ENCODE measurements at regions not wholly inside any gene's neighbourhood (a gene's known extent, or its start where the extent isn't known, plus 50 kb on each side); places are given as distances from the start of the nearest gene placed in this dataset.

- no peak for DNase-seq
These were observed 216.5 kb downstream of the TMEM114 start for GRCh38 chr16:8373676-8374431.

GRCh38 chr16:8372141-8372540 lies 218.2 kb downstream of the TMEM114 start:
- no peak for DNase-seq

DNA sequence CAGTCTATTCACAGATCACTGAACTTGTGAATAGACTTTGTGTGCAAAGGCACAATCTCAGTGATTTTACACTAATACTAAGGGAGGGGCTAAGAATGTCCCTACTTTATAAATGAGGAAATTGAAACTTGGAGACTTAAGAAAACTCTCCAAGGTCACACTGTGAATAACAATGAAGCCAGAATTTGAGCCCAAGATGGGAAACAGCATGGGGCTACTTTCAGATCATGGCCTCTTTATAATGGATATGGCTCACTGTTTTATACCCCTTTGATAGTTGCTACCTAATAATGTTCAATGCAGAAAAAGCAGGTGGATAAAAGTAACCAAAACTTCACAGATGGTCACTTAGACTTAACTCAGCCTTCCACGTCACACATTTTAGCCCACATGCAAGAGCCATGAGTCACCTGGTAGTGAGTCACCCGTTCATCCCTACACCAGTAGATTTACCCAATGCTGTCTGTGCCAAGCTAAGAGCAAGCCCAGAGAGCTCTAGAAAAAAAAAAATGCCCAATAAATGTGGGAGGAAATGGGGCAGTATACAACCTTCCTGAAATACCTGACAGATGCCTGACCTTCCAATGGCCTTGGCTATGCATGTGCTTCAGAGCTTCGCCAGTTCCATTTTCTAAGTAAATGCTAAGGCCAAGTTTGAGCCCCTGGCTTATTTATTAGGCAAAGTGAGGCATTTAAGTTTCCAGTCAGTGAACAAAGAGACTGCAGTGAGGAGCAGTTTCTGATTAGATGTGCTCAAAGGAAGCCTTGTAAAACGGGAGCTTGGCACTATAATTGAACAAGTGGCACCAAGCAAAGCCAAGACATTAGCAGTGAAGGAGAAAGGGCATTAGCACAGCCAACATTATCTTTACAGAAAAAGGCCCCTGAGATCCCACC lies 219.7 kb downstream of the TMEM114 start:
- no peak for DNase-seq

- DNase-seq = no peak
These were observed 231.4 kb downstream of the TMEM114 start for GRCh38 chr16:8358937-8359336.

GRCh38 chr16:8355675-8356074 lies 234.6 kb downstream of the TMEM114 start:
- no peak for DNase-seq

DNA sequence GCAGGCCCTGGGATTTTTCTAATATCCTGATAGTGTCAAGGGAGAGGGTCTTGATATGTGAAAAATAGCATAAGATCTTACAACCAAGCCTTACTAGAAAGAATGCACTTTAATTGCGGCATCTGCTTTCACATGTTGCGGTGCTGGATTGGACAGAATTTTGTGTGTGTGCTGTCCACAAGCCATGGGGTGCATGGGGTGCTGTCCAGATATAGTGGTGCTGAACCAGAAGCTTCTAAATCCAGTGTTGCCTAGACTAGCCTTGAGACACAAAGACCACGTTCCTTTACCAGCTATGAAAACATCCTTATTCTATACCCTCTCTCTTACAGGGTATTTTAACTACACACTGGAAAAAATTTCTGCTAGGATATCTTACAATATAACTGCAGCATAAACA lies 244.0 kb downstream of the TMEM114 start:
- no peak for DNase-seq

DNA sequence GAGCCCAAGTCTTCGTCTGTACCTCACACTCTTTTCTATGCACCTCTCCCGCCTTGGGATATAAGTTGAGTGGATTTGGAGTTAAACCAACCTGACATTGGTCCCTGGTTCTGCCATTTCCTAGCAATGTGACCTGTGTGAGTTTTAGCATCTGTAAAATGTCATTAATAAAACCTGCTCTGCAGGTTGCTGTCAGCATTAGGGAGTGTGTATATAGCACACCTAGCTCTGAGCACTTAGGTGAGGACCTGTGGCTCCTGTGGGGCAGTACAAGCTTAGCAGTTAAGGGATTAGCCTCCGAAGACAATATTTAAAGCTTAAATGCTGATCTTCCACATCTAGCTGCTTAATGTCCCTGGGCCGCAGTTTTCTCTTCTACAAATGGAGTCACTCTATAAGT lies 248.0 kb downstream of the TMEM114 start:
- DNase-seq = no peak

DNA sequence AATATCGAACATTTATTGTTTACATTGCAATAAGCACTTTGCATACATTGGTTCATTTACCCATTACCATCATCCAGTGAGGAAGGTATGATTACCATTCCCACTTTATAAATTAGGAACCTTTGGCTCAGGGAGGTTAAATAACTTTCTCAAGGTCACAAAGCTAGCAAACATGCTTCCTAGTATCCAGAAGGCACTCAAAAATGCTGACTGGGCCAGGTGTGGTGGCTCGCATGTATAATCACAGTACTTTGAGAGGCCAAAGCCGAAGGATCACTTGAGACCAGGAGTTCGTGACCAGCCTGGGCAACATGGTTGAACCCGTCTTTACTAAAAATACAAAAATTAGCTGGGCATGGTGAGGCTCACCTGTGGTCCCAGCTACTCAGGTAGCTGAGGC lies 259.6 kb downstream of the TMEM114 start:
- DNase-seq = no peak

DNA sequence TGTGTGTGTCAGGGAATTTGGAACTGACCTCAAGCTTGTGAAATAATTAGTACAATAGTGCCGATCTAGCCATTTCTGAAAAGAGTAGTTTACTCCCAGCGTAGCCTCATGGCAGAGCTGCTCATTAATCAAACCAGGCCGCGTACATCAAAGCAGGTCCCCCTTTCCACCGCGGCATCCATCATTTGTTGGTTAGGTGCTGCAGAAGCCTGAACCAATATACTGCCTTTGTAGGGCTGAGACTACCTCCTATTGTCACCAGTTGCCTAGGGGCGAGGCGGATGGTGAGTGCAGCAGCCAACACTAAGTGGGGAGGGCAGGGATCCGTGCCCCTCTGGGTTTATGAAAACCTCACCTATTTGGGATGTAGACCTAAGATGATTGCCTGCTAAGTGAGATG lies 264.1 kb downstream of the TMEM114 start:
- no peak for DNase-seq

GRCh38 chr16:8323153-8323552 lies 267.2 kb downstream of the TMEM114 start:
- DNase-seq = no peak

DNA sequence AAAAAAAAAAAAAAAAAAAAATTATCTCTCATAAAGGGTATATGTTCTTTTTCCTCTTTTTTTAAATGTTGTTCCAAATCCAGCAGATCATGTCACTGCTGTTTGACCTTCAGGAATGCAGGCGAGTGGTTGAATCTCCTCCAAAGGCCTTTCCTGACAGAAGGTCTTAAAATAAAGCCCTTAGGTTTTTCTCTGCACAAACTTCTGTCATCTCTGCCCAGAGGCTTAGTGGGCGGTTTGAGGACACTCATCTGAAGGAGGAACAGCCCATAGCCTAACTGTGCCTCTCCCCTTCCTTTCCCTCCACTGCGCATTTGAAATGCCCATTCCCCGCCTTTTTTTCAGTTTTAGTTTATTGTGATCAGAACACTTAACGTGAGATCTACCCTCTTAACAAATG lies 270.2 kb downstream of the TMEM114 start:
- no peak for DNase-seq

GRCh38 chr16:8310816-8311215 lies 279.5 kb downstream of the TMEM114 start:
- no peak for DNase-seq

DNA sequence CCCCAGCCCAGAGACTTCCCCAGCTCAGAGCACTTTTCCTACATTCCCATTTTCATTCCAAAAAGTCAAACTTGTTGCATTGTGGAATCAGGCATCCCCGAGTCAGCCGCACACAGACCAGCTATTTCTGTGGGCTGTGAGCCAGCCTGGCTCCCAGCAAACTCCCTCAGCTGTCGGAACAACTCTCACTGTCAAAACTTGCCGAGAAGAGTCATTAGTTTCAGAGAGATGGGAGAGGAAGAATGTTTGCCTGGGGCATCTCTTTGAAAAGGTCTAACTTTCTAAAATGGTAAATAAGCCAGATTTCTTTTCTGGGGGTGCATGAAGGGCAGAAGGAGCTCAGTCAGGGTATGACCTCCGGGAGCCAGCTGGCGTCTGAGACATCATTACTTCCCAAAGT lies 280.0 kb downstream of the TMEM114 start:
- DNase-seq = no peak

- DNase-seq = no peak
These were observed 285.1 kb downstream of the TMEM114 start for GRCh38 chr16:8305201-8305600.

DNA sequence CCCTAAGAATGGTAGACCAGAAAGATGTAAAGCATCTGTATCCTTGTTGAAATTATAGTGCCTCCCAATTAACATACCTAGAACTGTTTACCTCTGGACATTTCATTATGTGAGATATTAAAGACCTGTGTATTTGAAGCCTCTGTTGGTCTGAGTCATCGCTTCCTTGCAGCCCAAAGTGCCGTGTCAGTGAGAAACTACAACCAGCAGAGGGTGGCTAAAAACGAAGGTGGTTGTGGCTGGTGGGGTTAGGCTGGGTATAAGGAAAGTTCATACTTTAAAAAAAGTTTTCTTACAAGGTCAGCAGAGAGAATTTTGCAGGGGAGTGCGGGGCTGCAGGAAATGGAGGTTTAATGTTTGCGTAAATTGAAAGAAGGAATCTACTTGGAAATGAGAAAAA lies 290.7 kb downstream of the TMEM114 start:
- DNase-seq = no peak

- DNase-seq = no peak
These were observed 294.6 kb downstream of the TMEM114 start for GRCh38 chr16:8295513-8296237.

- no peak for DNase-seq
These were observed 296.9 kb downstream of the TMEM114 start for GRCh38 chr16:8293413-8293812.

GRCh38 chr16:8292271-8292670 lies 298.0 kb downstream of the TMEM114 start:
- no peak for DNase-seq

DNA sequence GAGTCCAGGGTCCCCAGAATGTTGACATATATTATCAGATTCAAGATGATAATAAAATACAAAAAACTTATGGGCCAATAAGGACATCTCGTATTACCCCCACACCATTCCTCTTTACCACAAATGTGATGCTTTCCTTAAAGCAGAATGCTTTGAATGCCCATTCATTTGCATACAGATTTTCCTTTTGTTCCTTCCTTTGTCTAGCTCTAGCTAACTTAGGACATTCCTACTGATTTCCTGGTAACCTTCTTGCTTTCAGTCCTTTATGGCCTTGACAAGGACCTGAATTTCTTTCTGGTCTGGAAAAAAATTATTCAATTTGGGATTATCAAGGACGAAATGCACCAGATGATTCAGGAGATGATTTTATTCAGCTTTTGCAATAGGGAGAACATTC lies 304.0 kb downstream of the TMEM114 start:
- DNase-seq = no peak

DNA sequence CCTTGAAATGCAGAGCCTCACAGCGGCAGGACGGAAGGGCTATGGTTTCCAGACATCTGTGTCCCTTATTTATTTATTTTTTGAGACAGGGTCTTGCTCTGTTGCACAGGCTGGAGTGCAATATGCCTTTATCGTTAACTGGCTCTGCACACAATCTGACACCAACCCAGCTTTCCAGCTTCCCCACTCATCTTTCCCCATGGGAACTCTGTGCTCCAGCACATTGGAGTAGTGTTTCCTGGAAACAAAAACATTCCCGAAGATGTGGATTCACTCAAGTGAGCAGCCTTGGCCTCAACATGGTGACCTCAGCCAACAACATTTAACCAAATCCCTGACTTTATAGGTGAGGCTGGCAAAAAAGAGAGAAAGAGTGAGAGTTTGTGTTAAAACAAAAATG lies 307.1 kb downstream of the TMEM114 start:
- DNase-seq = no peak

DNA sequence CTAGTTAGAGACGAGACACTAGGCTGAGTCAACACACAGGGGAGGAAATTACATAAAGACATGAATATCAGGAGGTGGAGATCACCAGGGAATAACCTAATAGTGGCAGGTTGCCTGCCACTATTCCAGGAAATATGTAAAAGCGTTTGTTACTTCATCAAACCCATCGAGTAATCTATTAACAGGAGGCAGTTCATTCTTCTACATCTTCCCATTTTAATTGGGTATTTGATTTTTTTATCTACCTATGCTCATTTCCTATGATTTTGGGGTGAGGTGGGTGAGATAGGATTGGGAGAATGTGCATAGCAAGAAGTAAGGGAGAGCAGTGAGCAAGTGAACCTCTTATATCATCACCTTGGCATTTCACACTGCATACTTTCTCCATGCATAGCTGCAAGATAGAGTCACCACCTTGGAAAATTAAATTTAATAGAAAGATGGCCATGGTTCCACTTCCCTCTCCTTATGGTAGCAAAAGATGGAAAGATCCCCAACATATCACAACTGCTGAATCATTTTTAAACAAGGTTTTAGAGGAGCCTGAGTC lies 312.2 kb downstream of the TMEM114 start:
- no peak for DNase-seq

DNA sequence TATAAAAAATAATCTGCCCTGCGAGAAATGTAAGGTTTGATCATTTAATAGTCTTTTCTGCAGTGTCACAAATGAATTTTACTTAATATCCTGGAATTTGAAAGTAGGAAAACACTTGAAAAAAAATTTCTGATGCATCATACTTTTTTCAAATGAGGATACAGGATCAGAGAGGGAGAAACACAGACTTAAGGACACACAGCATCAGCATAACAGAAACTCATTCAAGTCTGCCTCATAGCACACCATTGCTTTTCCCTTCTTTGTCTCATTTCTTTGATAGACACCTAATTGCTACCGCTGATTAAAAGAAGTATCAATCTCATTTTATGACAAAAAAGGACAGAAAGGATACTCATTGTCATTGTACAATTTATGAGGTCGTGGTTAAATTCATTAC lies 319.0 kb downstream of the TMEM114 start:
- no peak for DNase-seq

DNA sequence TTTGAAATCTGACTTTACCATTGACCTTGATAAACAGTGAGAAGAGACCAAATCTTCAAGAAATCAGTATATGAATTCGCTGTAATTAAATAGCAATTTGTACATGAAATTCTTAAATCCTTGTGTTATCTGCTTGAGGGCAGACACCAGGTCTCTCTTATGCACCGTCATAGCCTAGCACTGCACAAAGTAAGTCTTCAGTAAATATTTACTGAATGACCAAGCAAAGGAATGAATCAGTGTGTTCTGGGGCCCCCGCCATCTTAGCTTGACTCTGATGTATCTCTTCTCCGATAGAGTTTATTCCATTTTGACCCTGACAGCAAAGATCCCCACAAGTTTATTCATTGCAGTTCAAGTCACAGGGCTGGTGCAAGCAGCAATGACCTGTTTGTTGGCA lies 328.0 kb downstream of the TMEM114 start:
- DNase-seq = no peak
